GM18858 (cell line): ENCODE measurements at regions not wholly inside any gene's neighbourhood (a gene's known extent, or its start where the extent isn't known, plus 50 kb on each side); places are given as distances from the start of the nearest gene placed in this dataset.

Source experiments
- ATAC-seq: cut with Tn5 transposase; IDR thresholded peaks from one replicate; pipeline ENCODE4 v1.9.1; 2021; ENCODE audit not compliant: unreplicated experiment

GRCh38 chr3:79846148-79846933, 78.5 kb upstream of the ROBO1 start:
- no peak for ATAC-seq

- ATAC-seq, result no peak
Observed at GRCh38 chr3:79845546-79845945, 77.7 kb upstream of the ROBO1 start.

- ATAC-seq, result no peak
Observed at GRCh38 chr3:79844176-79844575, 76.4 kb upstream of the ROBO1 start.

DNA sequence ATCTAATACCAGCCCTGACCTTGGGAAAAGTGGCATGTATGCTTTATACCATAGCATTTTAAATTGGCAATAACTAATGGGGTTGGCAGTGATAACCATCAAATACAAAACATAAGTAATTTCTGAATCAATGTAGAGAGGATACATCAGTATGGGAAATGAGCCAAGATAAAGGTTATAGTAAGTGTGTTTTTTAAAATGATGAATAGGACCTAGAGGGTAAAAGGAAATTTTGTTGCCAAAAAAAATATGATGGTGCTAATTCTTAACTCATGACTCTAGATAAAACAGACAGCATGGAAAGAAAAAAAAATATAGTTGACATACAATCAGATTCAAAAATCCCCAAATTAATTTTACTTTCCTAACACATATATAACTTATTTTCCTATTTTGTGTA, 75.4 kb upstream of the ROBO1 start:
- ATAC-seq, result no peak

DNA sequence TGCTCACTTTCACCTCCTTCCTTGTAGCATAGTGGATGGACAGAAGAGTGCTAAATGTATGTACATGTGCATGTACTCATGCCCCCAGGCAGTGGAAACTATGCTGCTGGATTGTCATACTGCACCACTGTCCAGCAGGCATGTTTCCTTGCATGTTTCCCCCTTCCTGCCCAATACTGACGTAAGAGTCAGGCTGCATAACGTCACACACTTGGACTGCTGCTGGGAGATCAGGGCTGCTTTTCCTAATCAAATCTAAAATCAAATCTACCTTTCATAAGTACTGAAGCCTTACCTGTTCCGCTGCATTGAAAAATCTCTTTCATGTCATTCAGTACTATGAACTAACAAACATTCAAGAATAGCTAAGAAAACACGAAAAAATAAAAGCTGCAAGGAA, 67.9 kb upstream of the ROBO1 start:
- no peak for ATAC-seq

- no peak for ATAC-seq
Observed at GRCh38 chr3:79824166-79824565, 56.4 kb upstream of the ROBO1 start.

DNA sequence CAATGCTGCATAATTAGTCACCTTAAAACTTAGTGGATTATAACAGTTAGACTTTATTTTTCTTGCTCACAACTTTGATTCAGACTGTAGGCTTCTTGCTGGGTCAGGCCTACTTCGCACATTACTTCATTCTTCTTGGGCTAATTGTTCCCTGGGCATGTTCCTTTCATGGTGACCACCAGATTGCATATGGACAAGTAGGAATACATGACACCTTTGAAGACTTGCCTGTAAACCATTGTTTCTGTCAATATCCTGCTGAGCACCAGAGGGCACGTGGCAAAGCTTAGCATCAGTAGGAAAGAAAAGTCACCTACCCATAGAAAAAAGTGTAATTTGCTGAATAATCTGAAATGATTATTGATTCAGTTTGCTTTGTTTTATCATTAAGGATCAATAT, 54.3 kb upstream of the ROBO1 start:
- ATAC-seq, result no peak

- no peak for ATAC-seq
Observed at GRCh38 chr3:79820089-79820488, 52.3 kb upstream of the ROBO1 start.

GRCh38 chr3:79818015-79818414, 50.2 kb upstream of the ROBO1 start:
- no peak for ATAC-seq
